ENCODE measurements at regions not wholly inside any gene's neighbourhood (a gene's known extent, or its start where the extent isn't known, plus 50 kb on each side); places are given as distances from the start of the nearest gene placed in this dataset.

- DNase-seq, result peak in 1 of 2 donors; percentile 16
- H3K9me3 ChIP-seq, result no peaks in the 10 kb centered on the region
- H3K4me1 ChIP-seq, result no peaks in the 10 kb centered on the region
- TF ChIP-seq, protein P1, sequence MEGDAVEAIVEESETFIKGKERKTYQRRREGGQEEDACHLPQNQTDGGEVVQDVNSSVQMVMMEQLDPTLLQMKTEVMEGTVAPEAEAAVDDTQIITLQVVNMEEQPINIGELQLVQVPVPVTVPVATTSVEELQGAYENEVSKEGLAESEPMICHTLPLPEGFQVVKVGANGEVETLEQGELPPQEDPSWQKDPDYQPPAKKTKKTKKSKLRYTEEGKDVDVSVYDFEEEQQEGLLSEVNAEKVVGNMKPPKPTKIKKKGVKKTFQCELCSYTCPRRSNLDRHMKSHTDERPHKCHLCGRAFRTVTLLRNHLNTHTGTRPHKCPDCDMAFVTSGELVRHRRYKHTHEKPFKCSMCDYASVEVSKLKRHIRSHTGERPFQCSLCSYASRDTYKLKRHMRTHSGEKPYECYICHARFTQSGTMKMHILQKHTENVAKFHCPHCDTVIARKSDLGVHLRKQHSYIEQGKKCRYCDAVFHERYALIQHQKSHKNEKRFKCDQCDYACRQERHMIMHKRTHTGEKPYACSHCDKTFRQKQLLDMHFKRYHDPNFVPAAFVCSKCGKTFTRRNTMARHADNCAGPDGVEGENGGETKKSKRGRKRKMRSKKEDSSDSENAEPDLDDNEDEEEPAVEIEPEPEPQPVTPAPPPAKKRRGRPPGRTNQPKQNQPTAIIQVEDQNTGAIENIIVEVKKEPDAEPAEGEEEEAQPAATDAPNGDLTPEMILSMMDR (IDR thresholded peaks at IDR 0.05 in 4 of 5, conservative IDR thresholded peaks at IDR 0.05 in 1 of 5), result peak in 4 of 5 experiments; percentile 20 to 66 (median 47)
- no peak for TF ChIP-seq POLR2A (IDR thresholded peaks at IDR 0.05)
- no peaks in the 10 kb centered on the region for H3K36me3 ChIP-seq
- ATAC-seq, result no peak
- intact Hi-C loops (cut with DNase I; ENCODE audit: low total_unique reads) (no loop called here), in situ Hi-C loops (cut with MboI; ENCODE audit: low sequenced_read_pairs in 4 of 4) (no loop called here)
- no peak overlapping the region for H3K27ac ChIP-seq
- no peaks in the 10 kb centered on the region for H3K27me3 ChIP-seq
- H3K4me3 ChIP-seq, result no peak overlapping the region
Measured at GRCh38 chr11:29343465-29344333, 673.1 kb downstream of the KCNA4 start.

- in situ Hi-C loops (cut with MboI; ENCODE audit: low sequenced_read_pairs in 4 of 4), result no loop called here
Measured at GRCh38 chr11:29336727-29337575, 679.9 kb downstream of the KCNA4 start.

DNA sequence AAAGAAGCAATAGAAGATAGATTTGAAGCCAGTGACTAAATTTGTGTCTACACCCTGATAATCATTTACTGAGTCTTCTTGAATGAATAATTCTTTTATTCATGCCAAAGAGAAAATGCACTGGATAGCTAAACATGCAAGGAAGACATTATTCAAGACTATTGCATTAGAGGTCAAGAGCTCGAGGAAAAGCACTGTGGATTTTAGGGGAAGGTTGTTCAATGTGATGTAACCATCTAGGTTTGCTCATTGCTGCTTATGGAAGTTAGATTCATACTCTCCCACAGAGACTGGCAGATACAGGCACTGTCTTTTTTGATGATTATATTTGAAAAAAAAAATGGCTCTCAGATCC lies 682.1 kb downstream of the KCNA4 start:
- H3K4me3 ChIP-seq, result no peak overlapping the region
- intact Hi-C loops (cut with DNase I; ENCODE audit: low total_unique reads), result loop anchor here (5.0 kb wide), 1 partner anchor 1637 kb away; no protein-coding TSS in a partner anchor
- no peaks in the 10 kb centered on the region for H3K36me3 ChIP-seq
- TF ChIP-seq, protein P1 (IDR thresholded peaks at IDR 0.05 in 4 of 5, conservative IDR thresholded peaks at IDR 0.05 in 1 of 5), result no peak
- TF ChIP-seq POLR2A (IDR thresholded peaks at IDR 0.05), result no peak
- no peaks in the 10 kb centered on the region for H3K9me3 ChIP-seq
- ATAC-seq (no peak), DNase-seq (no peak)
- in situ Hi-C loops (cut with MboI; ENCODE audit: low sequenced_read_pairs in 4 of 4), result no loop called here
- H3K27ac ChIP-seq, result no peak overlapping the region
- no peaks in the 10 kb centered on the region for H3K4me1 ChIP-seq
- H3K27me3 ChIP-seq, result no peaks in the 10 kb centered on the region

More at GRCh38 chr11:29336727-29337575, 679.9 kb downstream of the KCNA4 start:
- Histone ChIP-seq H3K4me1 (no peaks in the 10 kb centered on the region), H3K4me3 (no peak overlapping the region), H3K9me3 (no peaks in the 10 kb centered on the region), H3K36me3 (no peaks in the 10 kb centered on the region), H3K27ac (no peak overlapping the region), H3K27me3 (no peaks in the 10 kb centered on the region)
- DNase-seq, result no peak
- intact Hi-C loops (cut with DNase I; ENCODE audit: low total_unique reads), result no loop called here
- TF ChIP-seq, protein P1 (IDR thresholded peaks at IDR 0.05 in 4 of 5, conservative IDR thresholded peaks at IDR 0.05 in 1 of 5), result no peak
- TF ChIP-seq POLR2A (IDR thresholded peaks at IDR 0.05), result no peak
- ATAC-seq, result no peak

DNA sequence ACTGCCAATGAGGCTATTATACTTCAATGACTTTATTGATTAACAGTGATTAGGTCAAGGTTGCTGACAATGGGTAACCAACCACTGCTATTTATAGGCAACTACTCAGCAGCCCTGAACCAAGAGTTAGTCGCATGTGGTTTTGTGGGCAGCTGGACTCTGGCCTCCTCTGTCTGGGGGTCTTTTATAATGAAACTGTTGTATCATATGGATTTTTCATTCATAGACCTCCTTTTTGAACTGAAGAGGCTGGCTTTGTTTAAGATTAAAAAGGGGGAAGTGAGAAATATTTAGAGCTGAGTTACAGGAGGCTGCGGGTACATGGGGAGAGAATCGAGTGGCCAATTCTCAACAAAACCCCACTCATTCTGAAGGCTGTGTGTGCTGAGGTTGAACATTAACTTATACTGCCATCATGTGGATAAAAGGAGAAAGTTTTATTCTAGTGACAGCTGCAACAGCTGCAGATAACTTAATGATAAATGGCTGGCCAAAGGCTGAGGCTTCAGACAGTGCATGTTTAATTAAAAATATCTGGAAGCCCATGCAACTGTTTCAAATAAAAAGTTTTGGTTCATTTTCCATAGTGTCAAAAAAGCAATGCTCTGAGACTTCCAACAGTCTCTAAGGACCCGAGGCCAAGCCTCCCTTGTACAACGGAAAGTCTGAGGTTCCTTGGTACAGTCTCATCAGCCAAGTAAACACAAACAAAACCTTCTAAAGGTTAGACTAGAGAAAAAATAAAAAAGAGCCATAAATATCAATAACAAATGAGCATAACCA lies 682.6 kb downstream of the KCNA4 start:
- intact Hi-C loops (cut with DNase I; ENCODE audit: low total_unique reads) (loop anchor here (5.0 kb wide), 1 partner anchor 1637 kb away; no protein-coding TSS in a partner anchor), in situ Hi-C loops (cut with MboI; ENCODE audit: low sequenced_read_pairs in 4 of 4) (no loop called here)
- TF ChIP-seq, protein P1 (IDR thresholded peaks at IDR 0.05 in 4 of 5, conservative IDR thresholded peaks at IDR 0.05 in 1 of 5), result peak in 2 of 5 experiments; percentile 4 to 33
- no peak for TF ChIP-seq POLR2A (IDR thresholded peaks at IDR 0.05)
- Histone ChIP-seq H3K9me3 (no peaks in the 10 kb centered on the region), H3K27me3 (no peaks in the 10 kb centered on the region), H3K4me3 (no peak overlapping the region), H3K27ac (no peak overlapping the region), H3K4me1 (no peaks in the 10 kb centered on the region), H3K36me3 (no peaks in the 10 kb centered on the region)
- ATAC-seq, result peak in 1 of 2 donors; percentile 71
- no peak for DNase-seq
